GM13976 (cell line): ENCODE measurements at regions not wholly inside any gene's neighbourhood (a gene's known extent, or its start where the extent isn't known, plus 50 kb on each side); places are given as distances from the start of the nearest gene placed in this dataset.

Source experiments
- DNase-seq: peaks from one replicate; pipeline ENCODE4 v3.0.0; 2012; ENCODE audit warnings: low spot score
- in situ Hi-C: fragments of 300-500 bp; cut with MboI; formaldehyde crosslinking; loops from one replicate; pipeline ENCODE4 v1.12.0; 2022; ENCODE audit warnings: low sequenced_read_pairs, mixed read lengths, inconsistent platforms; ENCODE audit not compliant: unreplicated experiment
- TF ChIP-seq, protein P1 (sequence below): IDR thresholded peaks from 2 replicates; pipeline ENCODE4 v1.5.1; 2012; ENCODE audit warnings: borderline replicate concordance, mild to moderate bottlenecking; ENCODE audit not compliant: insufficient read depth; ENCODE audit errors: extremely low read depth, missing control alignments, control extremely low read depth

DNA sequence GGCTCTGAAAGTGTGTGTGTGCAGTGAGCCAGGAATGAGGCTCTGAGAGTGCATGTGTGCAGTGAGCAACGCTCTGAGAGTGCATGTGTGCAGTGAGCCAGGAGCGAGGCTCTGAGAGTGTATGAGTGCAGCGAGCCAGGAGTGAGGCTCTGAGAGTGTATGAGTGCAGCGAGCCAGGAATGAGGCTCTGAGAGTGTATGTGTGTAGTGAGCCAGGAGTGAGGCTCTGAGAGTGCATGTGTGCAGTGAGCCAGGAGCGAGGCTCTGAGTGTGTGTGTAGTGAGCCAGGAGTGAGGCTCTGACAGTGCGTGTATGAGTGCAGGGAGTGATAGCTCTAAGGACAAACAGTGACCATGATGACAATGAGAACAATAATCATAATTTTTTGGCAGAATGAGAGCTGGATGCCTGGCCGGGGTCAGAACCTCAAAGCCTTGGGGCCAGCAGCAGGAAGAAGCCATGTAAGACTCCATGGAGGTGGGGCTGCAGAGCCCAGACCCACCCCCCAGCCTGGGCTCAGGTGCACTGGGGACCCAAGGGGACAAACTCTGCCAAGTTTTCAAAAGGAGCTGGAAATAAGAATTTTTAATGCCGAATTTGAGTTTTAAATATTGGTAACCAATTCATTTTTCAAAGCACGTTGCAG is 85.7 kb upstream of the PRR20G start:
- TF ChIP-seq, protein P1, sequence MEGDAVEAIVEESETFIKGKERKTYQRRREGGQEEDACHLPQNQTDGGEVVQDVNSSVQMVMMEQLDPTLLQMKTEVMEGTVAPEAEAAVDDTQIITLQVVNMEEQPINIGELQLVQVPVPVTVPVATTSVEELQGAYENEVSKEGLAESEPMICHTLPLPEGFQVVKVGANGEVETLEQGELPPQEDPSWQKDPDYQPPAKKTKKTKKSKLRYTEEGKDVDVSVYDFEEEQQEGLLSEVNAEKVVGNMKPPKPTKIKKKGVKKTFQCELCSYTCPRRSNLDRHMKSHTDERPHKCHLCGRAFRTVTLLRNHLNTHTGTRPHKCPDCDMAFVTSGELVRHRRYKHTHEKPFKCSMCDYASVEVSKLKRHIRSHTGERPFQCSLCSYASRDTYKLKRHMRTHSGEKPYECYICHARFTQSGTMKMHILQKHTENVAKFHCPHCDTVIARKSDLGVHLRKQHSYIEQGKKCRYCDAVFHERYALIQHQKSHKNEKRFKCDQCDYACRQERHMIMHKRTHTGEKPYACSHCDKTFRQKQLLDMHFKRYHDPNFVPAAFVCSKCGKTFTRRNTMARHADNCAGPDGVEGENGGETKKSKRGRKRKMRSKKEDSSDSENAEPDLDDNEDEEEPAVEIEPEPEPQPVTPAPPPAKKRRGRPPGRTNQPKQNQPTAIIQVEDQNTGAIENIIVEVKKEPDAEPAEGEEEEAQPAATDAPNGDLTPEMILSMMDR: no peak
- in situ Hi-C loops: no loop called here
- no peak for DNase-seq

DNA sequence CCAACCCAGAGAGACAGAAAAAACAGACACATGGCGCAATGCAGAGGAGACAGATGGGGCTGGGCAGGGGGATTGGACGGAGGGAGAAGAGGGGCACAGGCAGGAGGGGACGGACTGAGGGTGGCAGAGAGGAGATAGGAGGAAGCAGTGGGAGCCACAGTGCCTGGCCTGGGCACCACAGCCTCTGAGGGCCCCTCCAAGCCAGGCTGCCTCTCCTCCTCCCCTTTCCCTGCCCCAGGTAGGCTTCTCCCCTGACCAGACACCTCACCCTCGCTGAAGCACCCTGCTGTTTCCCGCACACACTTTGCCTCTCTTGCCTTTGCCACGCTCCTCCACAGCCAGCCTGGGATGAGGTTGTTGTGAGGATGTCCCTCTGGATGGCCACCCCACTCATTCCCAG is 84.0 kb upstream of the PRR20G start:
- in situ Hi-C loops: no loop called here
- no peak for DNase-seq
- TF ChIP-seq, protein P1: no peak

DNA sequence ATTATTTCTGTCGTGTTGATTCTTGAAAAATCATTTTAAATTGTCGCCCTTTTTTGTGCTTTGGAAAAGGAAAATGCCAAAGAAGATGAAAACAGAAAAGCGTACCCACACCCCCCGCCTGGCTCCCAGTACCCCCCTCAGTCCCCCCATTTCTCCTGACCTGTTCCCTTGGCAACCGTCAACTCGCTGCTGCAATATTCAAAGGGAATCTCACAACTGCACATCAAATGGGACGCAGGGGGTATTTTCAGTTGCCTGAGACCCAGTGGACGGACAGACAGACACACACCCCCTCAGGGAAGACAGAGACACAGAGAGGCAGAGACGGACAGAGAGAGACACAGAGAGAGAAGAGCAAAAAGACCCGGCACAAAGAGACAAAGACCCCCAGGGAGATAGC is 83.5 kb upstream of the PRR20G start:
- TF ChIP-seq, protein P1: no peak
- no peak for DNase-seq
- in situ Hi-C loops: no loop called here

DNA sequence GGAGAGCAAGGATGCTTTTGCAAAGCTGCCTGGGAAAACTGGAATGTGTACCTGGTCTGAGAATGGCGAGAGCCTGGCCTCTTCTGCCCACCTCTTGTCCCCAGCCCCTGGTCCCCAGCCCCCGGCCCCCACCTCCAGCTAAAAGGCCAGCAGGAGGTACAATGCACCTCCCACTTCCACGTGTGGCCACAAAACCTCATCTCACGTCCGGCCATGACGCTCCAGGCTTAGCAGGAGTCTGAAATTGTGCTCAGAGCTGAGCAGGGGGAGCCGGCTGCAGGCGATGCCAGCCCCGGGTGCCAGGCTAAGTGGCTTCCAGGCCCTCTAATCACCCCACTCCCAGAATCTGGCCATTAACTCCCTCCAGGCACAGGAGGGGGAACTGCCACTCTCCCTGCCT is 83.1 kb upstream of the PRR20G start:
- in situ Hi-C loops: no loop called here
- no peak for DNase-seq
- TF ChIP-seq, protein P1: no peak

DNA sequence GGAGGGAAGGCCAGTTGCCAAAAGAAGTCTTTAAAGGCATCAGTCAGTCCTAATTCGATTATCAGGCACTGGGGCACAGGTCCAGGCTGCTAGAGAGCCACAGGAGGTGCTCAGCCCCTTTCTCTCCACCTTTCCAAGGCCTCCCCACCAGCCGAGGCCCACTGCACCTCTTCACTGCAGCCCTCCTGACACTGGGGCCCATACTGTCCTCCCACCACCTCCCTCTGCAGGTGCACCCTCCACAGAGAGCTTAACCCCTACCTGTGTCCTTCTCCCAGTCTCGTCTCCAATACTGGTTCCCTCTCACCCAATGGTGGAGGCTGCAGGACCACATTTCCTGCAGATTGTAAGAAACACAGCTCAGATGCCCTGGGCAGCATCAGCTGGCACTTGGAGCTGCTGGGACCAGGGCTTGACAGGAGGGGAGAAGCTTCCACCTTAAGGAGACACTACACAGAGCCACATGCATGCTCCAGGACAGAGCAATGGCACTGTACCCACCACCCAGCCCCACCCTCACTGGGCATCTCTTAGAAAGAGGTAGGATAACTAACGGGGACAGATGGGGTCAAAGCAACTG is 81.6 kb upstream of the PRR20G start:
- no peak for DNase-seq
- TF ChIP-seq, protein P1: no peak
- in situ Hi-C loops: no loop called here

DNA sequence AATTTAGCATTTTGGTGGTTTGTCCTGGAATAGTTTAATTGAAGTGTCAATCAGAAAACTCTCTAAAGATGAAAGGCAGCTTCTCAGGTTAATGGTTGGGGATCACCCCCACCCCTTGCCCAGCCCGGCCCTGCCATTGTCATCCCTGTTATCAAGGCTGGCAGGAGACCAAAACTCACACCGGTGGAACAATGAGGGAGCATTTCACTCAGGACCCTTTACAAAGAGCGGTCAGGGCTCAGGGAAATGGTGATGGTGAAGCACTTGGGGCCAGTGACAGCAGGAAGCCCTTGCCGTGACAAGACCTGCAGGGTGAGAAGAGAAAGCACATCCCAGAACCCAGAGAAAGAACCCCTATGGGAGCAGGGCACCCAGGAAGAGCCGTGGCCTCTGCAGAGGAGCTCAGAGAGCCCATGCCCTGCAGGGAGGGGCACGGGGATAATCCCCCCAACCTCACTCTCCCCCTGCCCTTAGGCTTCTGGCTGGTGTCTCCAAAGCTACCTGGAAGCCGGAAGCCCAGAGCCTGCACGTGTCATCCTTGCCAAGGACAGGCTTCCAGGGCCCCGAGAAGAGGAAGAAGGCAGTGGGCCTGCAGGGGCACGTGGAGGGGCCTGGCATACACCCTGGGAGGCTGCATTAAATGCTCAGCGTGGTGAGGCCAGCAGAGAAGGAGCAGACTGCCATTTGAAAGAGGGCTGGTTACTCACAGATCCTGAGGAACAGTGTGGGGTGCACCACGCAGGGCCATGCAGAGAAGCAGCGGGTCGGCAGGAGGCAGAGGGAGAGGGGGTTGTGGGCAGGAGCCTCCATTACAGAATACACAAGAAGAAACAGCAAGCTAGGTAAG is 80.6 kb upstream of the PRR20G start:
- TF ChIP-seq, protein P1: no peak
- DNase-seq: no peak
- in situ Hi-C loops: no loop called here
